ENCODE measurements at regions not wholly inside any gene's neighbourhood (a gene's known extent, or its start where the extent isn't known, plus 50 kb on each side); places are given as distances from the start of the nearest gene placed in this dataset.
"Not testable (repeated sequence)": the region's sequence is repeated elsewhere in the genome, so short reads cannot be mapped to it uniquely, and the experiment has no call there.

GRCh38 chr1:79235301-79236002 lies 228.9 kb upstream of the ADGRL4 start:
- H3K9me3 Mint-ChIP-seq = peaks cover 23% of the 10 kb centered on the region
- no peaks in the 10 kb centered on the region for H3K27me3 Mint-ChIP-seq
- no peak overlapping the region for H3K27ac Mint-ChIP-seq
- no peak overlapping the region for H3K4me3 Mint-ChIP-seq
- intact Hi-C loops (cut with micrococcal nuclease) = no loop called here
- no peaks in the 10 kb centered on the region for H3K4me1 Mint-ChIP-seq (ENCODE audit: low read depth)
- H3K36me3 Mint-ChIP-seq (ENCODE audit: low read depth) = no peaks in the 10 kb centered on the region

- Mint-ChIP-seq H3K4me3 (no peak overlapping the region), H3K4me1 (ENCODE audit: low read depth) (no peaks in the 10 kb centered on the region), H3K9me3 (peaks cover 18% of the 10 kb centered on the region)
Observed at GRCh38 chr1:79232818-79233217, 226.3 kb upstream of the ADGRL4 start.

GRCh38 chr1:79230751-79231150 lies 224.2 kb upstream of the ADGRL4 start:
- H3K4me1 Mint-ChIP-seq (ENCODE audit: low read depth); intact Hi-C loops (cut with micrococcal nuclease): not testable (repeated sequence)

More at GRCh38 chr1:79232818-79233217, 226.3 kb upstream of the ADGRL4 start:
- Mint-ChIP-seq H3K27ac (no peak overlapping the region), H3K36me3 (ENCODE audit: low read depth) (no peaks in the 10 kb centered on the region), H3K27me3 (no peaks in the 10 kb centered on the region)
- intact Hi-C loops (cut with micrococcal nuclease) = no loop called here

DNA sequence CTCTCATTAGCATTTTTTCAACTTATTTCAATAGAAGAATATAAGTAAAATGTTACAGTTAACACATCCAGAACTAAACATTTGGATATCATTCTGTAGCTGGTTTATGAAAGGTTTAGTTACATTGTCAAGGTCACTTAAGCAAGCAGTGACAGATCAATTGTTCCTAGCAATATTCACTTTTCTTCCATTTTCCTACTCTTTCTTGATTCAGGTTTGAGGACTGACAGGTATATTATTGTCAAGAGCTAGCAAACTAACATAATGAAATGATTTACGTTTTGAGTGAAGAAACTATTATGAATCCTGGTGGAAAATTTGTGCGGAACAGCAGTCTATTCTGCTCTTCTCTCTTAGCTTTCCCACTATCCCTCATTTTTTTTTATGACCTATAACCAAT lies 220.4 kb upstream of the ADGRL4 start:
- Mint-ChIP-seq H3K9me3 (peaks cover 38% of the 10 kb centered on the region), H3K4me3 (no peak overlapping the region), H3K27ac (no peak overlapping the region), H3K27me3 (no peaks in the 10 kb centered on the region), H3K36me3 (ENCODE audit: low read depth) (no peaks in the 10 kb centered on the region), H3K4me1 (ENCODE audit: low read depth) (no peaks in the 10 kb centered on the region)
- intact Hi-C loops (cut with micrococcal nuclease) = no loop called here

More at GRCh38 chr1:79230751-79231150, 224.2 kb upstream of the ADGRL4 start:
- H3K9me3 Mint-ChIP-seq = peaks cover 33% of the 10 kb centered on the region
- H3K27me3 Mint-ChIP-seq; H3K36me3 Mint-ChIP-seq (ENCODE audit: low read depth); H3K27ac Mint-ChIP-seq; H3K4me3 Mint-ChIP-seq: not testable (repeated sequence)

DNA sequence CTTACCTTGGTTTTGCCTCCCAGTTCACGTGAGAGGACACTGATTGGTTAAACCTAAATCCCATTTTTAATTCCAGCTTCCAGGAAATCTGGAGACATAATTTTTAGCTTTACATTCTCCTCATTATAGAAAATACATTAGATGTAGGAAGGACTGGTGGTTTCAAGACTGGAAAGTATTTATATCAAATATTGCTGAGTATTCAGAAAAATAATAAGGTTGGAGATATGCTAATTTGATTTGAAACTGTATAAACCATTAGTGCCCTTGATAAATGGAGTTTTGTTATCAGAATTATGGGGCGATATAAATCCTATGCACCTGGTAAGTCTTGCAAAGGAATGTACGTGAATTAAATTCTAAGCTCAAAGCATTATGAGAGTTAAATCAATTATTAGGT lies 218.0 kb upstream of the ADGRL4 start:
- Mint-ChIP-seq H3K4me3 (no peak overlapping the region), H3K27me3 (no peaks in the 10 kb centered on the region), H3K36me3 (ENCODE audit: low read depth) (no peaks in the 10 kb centered on the region), H3K27ac (no peak overlapping the region), H3K9me3 (peaks cover 52% of the 10 kb centered on the region), H3K4me1 (ENCODE audit: low read depth) (no peaks in the 10 kb centered on the region)
- intact Hi-C loops (cut with micrococcal nuclease) = no loop called here

DNA sequence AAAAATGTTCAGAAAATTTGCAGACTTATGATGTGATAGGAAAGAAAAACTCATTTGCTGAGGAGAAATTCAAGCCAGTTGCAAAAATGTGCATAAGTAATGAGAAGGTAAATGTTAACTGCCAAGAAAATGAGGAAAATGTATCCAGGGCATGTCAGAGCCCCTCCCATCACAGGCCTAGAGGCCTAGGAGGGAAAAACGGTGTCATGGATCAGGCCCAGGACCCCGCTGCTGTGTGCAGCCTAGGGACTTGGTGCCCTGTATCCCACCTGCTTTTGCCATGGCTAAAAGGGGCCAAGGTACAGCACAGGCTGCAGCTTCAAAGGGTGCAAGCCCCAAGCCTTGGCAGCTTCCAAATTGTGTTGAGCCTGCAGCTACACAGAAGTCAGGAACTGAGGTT lies 214.0 kb upstream of the ADGRL4 start:
- H3K4me3 Mint-ChIP-seq = no peak overlapping the region
- peaks cover 27% of the 10 kb centered on the region for H3K9me3 Mint-ChIP-seq
- H3K4me1 Mint-ChIP-seq (ENCODE audit: low read depth) = no peaks in the 10 kb centered on the region
- no peak overlapping the region for H3K27ac Mint-ChIP-seq
- intact Hi-C loops (cut with micrococcal nuclease) = no loop called here
- H3K36me3 Mint-ChIP-seq (ENCODE audit: low read depth) = no peaks in the 10 kb centered on the region
- H3K27me3 Mint-ChIP-seq = no peaks in the 10 kb centered on the region

GRCh38 chr1:79215311-79215710 lies 208.8 kb upstream of the ADGRL4 start:
- Mint-ChIP-seq H3K4me3 (no peak overlapping the region), H3K9me3 (peaks cover 8% of the 10 kb centered on the region), H3K27ac (no peak overlapping the region), H3K36me3 (ENCODE audit: low read depth) (no peaks in the 10 kb centered on the region), H3K4me1 (ENCODE audit: low read depth) (no peaks in the 10 kb centered on the region), H3K27me3 (no peaks in the 10 kb centered on the region)
- intact Hi-C loops (cut with micrococcal nuclease) = no loop called here

DNA sequence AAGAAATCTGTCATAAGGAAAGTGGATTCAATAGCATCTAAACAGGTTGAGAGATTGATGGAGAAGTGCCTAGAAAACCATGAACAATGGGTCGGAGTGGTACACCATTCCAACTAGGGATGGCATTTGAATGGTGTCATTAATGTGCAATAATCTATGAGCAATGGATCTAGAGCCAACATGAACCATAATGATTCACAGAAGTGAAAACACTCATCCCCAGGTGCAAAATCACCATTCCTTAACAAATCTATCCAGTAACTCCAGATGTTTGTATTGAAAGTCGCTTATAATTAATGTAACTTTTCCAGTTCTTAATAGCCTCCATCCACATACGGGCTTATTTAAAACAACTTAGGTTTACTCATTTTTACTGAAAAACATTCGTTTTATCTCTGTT lies 201.3 kb upstream of the ADGRL4 start:
- H3K36me3 Mint-ChIP-seq (ENCODE audit: low read depth) = no peaks in the 10 kb centered on the region
- H3K27ac Mint-ChIP-seq = no peak overlapping the region
- no peaks in the 10 kb centered on the region for H3K27me3 Mint-ChIP-seq
- intact Hi-C loops (cut with micrococcal nuclease) = no loop called here
- no peaks in the 10 kb centered on the region for H3K9me3 Mint-ChIP-seq
- no peaks in the 10 kb centered on the region for H3K4me1 Mint-ChIP-seq (ENCODE audit: low read depth)
- no peak overlapping the region for H3K4me3 Mint-ChIP-seq

GRCh38 chr1:79207331-79207730 lies 200.8 kb upstream of the ADGRL4 start:
- intact Hi-C loops (cut with micrococcal nuclease) = no loop called here

GRCh38 chr1:79204779-79205479 lies 198.4 kb upstream of the ADGRL4 start:
- Mint-ChIP-seq H3K9me3 (peaks cover 9% of the 10 kb centered on the region), H3K4me1 (ENCODE audit: low read depth) (no peaks in the 10 kb centered on the region), H3K27ac (no peak overlapping the region), H3K36me3 (ENCODE audit: low read depth) (no peaks in the 10 kb centered on the region), H3K27me3 (no peaks in the 10 kb centered on the region), H3K4me3 (no peak overlapping the region)
- intact Hi-C loops (cut with micrococcal nuclease) = no loop called here

More at GRCh38 chr1:79207331-79207730, 200.8 kb upstream of the ADGRL4 start:
- H3K4me1 Mint-ChIP-seq (ENCODE audit: low read depth) = no peaks in the 10 kb centered on the region
- H3K36me3 Mint-ChIP-seq (ENCODE audit: low read depth) = no peaks in the 10 kb centered on the region
- H3K27me3 Mint-ChIP-seq = no peaks in the 10 kb centered on the region
- no peak overlapping the region for H3K27ac Mint-ChIP-seq
- H3K9me3 Mint-ChIP-seq = no peaks in the 10 kb centered on the region
- H3K4me3 Mint-ChIP-seq = no peak overlapping the region

GRCh38 chr1:79198832-79199231 lies 192.3 kb upstream of the ADGRL4 start:
- no peaks in the 10 kb centered on the region for H3K27me3 Mint-ChIP-seq
- H3K4me3 Mint-ChIP-seq = no peak overlapping the region
- H3K27ac Mint-ChIP-seq = no peak overlapping the region
- H3K36me3 Mint-ChIP-seq (ENCODE audit: low read depth) = no peaks in the 10 kb centered on the region
- peaks cover 9% of the 10 kb centered on the region for H3K9me3 Mint-ChIP-seq
- no peaks in the 10 kb centered on the region for H3K4me1 Mint-ChIP-seq (ENCODE audit: low read depth)
- intact Hi-C loops (cut with micrococcal nuclease) = loop anchor here (5.0 kb wide), 1 partner anchor 357 kb away; no protein-coding TSS in a partner anchor

DNA sequence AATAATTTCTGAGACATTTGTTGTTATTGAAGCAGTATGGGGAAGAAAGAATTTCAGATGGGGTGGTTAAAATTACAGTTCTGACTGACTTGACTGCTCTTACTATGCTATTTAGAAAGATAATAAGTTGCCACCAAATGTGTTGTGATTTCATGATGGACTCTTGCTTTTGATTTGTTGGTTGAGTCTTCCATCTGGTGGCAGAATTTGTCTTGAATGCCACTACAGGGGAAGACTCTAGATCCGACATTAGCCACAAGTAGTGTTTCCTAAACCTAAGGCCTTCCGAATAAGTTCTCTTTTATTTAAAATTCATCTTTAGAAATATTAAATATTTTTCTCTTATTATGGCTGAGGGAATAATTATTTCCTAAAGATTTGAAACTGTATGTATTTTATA lies 190.9 kb upstream of the ADGRL4 start:
- intact Hi-C loops (cut with micrococcal nuclease) = loop anchor here (5.0 kb wide), 1 partner anchor 355 kb away; no protein-coding TSS in a partner anchor
- no peaks in the 10 kb centered on the region for H3K36me3 Mint-ChIP-seq (ENCODE audit: low read depth)
- H3K9me3 Mint-ChIP-seq = peaks cover 9% of the 10 kb centered on the region
- H3K4me1 Mint-ChIP-seq (ENCODE audit: low read depth) = no peaks in the 10 kb centered on the region
- no peak overlapping the region for H3K4me3 Mint-ChIP-seq
- H3K27me3 Mint-ChIP-seq = no peaks in the 10 kb centered on the region
- H3K27ac Mint-ChIP-seq = no peak overlapping the region

GRCh38 chr1:79196211-79196610 lies 189.7 kb upstream of the ADGRL4 start:
- Mint-ChIP-seq H3K4me3 (no peak overlapping the region), H3K9me3 (peaks cover 1% of the 10 kb centered on the region), H3K4me1 (ENCODE audit: low read depth) (no peaks in the 10 kb centered on the region), H3K27me3 (no peaks in the 10 kb centered on the region), H3K36me3 (ENCODE audit: low read depth) (no peaks in the 10 kb centered on the region), H3K27ac (no peak overlapping the region)
- intact Hi-C loops (cut with micrococcal nuclease) = loop anchor here (5.0 kb wide), 1 partner anchor 354 kb away; no protein-coding TSS in a partner anchor

DNA sequence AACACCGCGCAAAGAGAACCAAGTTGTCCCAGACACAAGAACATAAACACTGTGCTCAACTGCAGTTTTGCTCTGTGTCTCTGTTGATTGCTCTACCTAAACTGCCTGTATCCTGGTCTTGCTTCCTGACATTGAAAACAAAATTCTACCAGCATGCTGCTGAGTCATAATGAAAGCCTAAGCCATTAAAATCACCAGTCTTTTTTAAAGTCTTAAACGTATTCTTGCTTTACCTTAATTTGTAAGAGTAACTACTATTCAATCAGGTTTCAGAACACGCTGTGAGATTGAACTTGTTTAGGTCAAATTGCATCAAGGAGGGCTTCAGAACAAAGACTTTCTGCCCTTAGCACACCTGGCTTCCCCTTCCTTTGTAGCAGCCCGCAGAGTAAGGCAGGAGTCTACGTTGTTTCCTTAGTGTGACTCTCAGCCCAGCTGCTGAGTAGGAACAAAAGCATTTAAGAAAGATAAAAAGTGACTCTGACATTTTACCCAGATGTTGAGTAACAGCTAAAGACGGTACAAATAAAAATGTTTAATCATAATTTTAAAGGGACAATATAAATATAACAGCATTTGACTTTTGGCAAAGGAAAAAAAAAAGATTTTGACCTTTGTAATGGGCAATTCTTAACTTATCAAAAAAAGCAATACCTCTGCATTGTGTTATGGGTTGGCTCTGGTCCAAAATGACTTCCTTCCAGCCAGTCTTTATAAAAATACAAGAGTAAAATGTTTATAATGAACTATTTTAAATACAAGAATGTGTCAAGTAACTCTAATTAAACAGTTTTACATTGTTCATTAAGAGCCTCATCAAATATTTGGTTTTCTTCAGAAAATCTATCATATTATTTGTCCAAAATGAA lies 186.9 kb upstream of the ADGRL4 start:
- Mint-ChIP-seq H3K4me3 (no peak overlapping the region), H3K36me3 (ENCODE audit: low read depth) (no peaks in the 10 kb centered on the region), H3K27me3 (no peaks in the 10 kb centered on the region), H3K4me1 (ENCODE audit: low read depth) (no peaks in the 10 kb centered on the region), H3K27ac (no peak overlapping the region), H3K9me3 (no peaks in the 10 kb centered on the region)
- intact Hi-C loops (cut with micrococcal nuclease) = no loop called here

Data from dendritic cell treated with granulocyte-macrophage colony-stimulating factor and Interleukin-4, amounts not matched to agents 40 ng/mL and 50 ng/mL, for 4 days (primary cell).